ENCODE measurements at regions not wholly inside any gene's neighbourhood (a gene's known extent, or its start where the extent isn't known, plus 50 kb on each side); places are given as distances from the start of the nearest gene placed in this dataset.

GRCh38 chr18:55694291-55694690 is 106.3 kb upstream of the TCF4 start (continued):
- no peak for TF ChIP-seq ZSCAN29 (IDR thresholded peaks at IDR 0.05)

GRCh38 chr18:55688030-55688429 is 100.0 kb upstream of the TCF4 start:
- no peaks in the 10 kb centered on the region for H3K27me3 ChIP-seq (replicated peaks in 1 of 2; ENCODE audit: control insufficient read depth in 2 of 2, insufficient read depth in 2 of 2, low read length in 1 of 2)
- no peaks in the 10 kb centered on the region for H4K20me1 ChIP-seq (ENCODE audit: control insufficient read depth, insufficient read depth)
- CTCF ChIA-PET: no interaction called here
- H3K9me3 ChIP-seq (replicated peaks; ENCODE audit: control insufficient read depth, insufficient read depth, low read length): no peaks in the 10 kb centered on the region
- no peak overlapping the region for H3K27ac ChIP-seq (ENCODE audit: control insufficient read depth, insufficient read depth)
- RAD21 ChIA-PET (ENCODE audit: unreplicated experiment): no interaction called here
- H3K36me3 ChIP-seq (ENCODE audit: control insufficient read depth in 2 of 2, insufficient read depth in 2 of 2, low read length in 1 of 2): no peaks in the 10 kb centered on the region
- WGBS (ENCODE audit: insufficient coverage, insufficient replicate concordance, low lambda C conversion rate, missing lambda C conversion rate): 21% methylated on average over 4 of the region's 4 CpGs
- FAIRE-seq (no peak), ATAC-seq (no peak), DNase-seq (ENCODE audit: low read depth, low spot score) (no peak)
- no TSS peak for BruUV-seq (replicated peaks)
- intact Hi-C loops (cut with micrococcal nuclease; ENCODE audit: unreplicated experiment) (no loop called here), in situ Hi-C loops (cut with MboI) (no loop called here)
- no peaks in the 10 kb centered on the region for H3K4me1 ChIP-seq (ENCODE audit: control insufficient read depth, insufficient read depth, low read length)
- H3K4me3 ChIP-seq: no peak overlapping the region
- H3K79me2 ChIP-seq (ENCODE audit: control insufficient read depth, insufficient read depth, low read length): no peaks in the 10 kb centered on the region
- POLR2A ChIA-PET: no interaction called here
- no peak overlapping the region for H3K9ac ChIP-seq (ENCODE audit: control insufficient read depth, insufficient read depth, low read length)
- SMC1A ChIA-PET (ENCODE audit: uncharacterized antibody, unreplicated experiment): no interaction called here
- H3K4me2 ChIP-seq (ENCODE audit: control insufficient read depth, insufficient read depth): no peak overlapping the region
- H2AFZ ChIP-seq (ENCODE audit: control insufficient read depth, low read depth, low read length): no peak overlapping the region
- TF ChIP-seq NBN (IDR thresholded peaks at IDR 0.05) (no peak), ZNF217 (IDR thresholded peaks at IDR 0.05) (no peak), BCL3 (IDR thresholded peaks at IDR 0.05; ENCODE audit: borderline replicate concordance, insufficient read depth, low read depth, low read length, poor library complexity, severe bottlenecking) (no peak), BRCA1 (IDR thresholded peaks at IDR 0.05; ENCODE audit: low read depth, low read length) (no peak), TBL1XR1 (IDR thresholded peaks at IDR 0.05; ENCODE audit: low read depth, low read length) (no peak), SUPT20H (IDR thresholded peaks at IDR 0.05; ENCODE audit: borderline replicate concordance, control insufficient read depth, low read depth, low read length) (no peak), YBX1 (IDR thresholded peaks at IDR 0.05) (no peak), MYB (IDR thresholded peaks at IDR 0.05; ENCODE audit: borderline replicate concordance, low read depth, low read length) (no peak), JUNB (IDR thresholded peaks at IDR 0.05) (no peak), NFXL1 (IDR thresholded peaks at IDR 0.05; ENCODE audit: borderline replicate concordance) (no peak), STAT3 (IDR thresholded peaks at IDR 0.05; ENCODE audit: low read depth, low read length) (no peak), E2F4 (IDR thresholded peaks at IDR 0.05; ENCODE audit: low read depth, low read length) (no peak), USF1 (IDR thresholded peaks at IDR 0.05; ENCODE audit: borderline replicate concordance, extremely low read length, insufficient read depth, low read depth, low read length) (no peak), CHD2 (IDR thresholded peaks at IDR 0.05; ENCODE audit: borderline replicate concordance, low read depth, low read length) (no peak), ATF2 (IDR thresholded peaks at IDR 0.05; ENCODE audit: low read length) (no peak), EED (IDR thresholded peaks at IDR 0.05; ENCODE audit: low read depth) (no peak), HSF1 (IDR thresholded peaks at IDR 0.05; ENCODE audit: low read depth, low read length) (no peak)
